Chondrocyte (in vitro differentiated cells): ENCODE measurements at regions not wholly inside any gene's neighbourhood (a gene's known extent, or its start where the extent isn't known, plus 50 kb on each side); places are given as distances from the start of the nearest gene placed in this dataset.

Experiments
- DNase-seq: peaks from one replicate; pipeline ENCODE4 v3.0.0; 2021; ENCODE audit warnings: mixed read lengths, low spot score
- H3K27ac Mint-ChIP-seq: one replicate; pipeline ENCODE4 v1.8.0; 2021; ENCODE audit warnings: mild to moderate bottlenecking, moderate library complexity, mixed read lengths; ENCODE audit not compliant: unreplicated experiment
- H3K27me3 Mint-ChIP-seq: 2 replicates; pipeline ENCODE4 v1.8.0; 2021; ENCODE audit warnings: low read depth, mixed read lengths
- H3K36me3 Mint-ChIP-seq: 2 replicates; pipeline ENCODE4 v1.8.0; 2021; ENCODE audit warnings: low read depth, mixed read lengths
- H3K4me1 Mint-ChIP-seq: 2 replicates; pipeline ENCODE4 v1.8.0; 2021; ENCODE audit warnings: low read depth, mild to moderate bottlenecking, mixed read lengths
- H3K4me3 Mint-ChIP-seq: one replicate; pipeline ENCODE4 v1.8.0; 2021; ENCODE audit warnings: mild to moderate bottlenecking, moderate library complexity, mixed read lengths; ENCODE audit not compliant: unreplicated experiment
- H3K9me3 Mint-ChIP-seq: 2 replicates; pipeline ENCODE4 v1.8.0; 2021; ENCODE audit warnings: low read depth, mixed read lengths
- CTCF ChIP-seq: fragments of 200-600 bp; sonication (generic); IDR thresholded peaks from 2 replicates; pipeline ENCODE4 v1.5.0; 2021; ENCODE audit warnings: antibody characterized with exemption, mild to moderate bottlenecking, moderate library complexity

DNA sequence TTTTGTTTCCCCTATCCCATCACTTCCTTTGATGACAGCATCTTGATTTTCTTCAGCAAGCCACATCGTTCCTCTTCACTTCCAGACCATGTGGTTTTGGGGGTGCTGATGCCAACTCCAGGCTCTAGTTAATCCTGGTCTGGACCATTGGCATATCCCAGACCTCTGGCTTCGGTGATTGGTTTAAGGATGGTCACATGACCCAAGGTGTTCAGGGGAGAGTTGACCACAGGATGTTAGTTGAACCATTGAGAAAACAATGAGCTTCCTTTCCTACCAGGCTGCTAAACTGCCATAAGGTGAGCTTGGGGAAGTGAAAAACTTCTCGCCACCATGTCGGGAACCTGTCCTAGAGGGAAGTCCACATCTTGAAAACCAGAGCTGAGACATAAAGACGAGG lies 60.9 kb upstream of the TLR3 start:
- no peaks in the 10 kb centered on the region for H3K36me3 Mint-ChIP-seq

DNA sequence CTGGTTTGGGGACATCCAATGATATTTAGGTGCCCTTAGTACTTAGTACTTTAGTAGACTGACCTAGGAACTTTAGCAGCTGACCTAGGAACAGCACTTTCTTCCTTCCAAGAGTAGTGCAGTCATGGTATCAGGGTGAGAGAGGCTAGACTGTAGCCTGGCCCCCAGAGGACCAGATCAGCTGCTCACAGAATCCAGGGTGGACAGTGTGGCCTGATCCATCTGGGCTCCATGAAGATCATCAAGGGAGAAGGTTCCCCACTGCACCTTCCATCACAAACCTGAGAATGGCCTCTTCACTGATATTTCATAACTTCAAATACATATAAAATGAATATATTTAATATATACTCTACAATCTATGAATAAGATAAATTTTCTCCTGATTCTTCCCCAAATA lies 59.0 kb upstream of the TLR3 start:
- Mint-ChIP-seq H3K36me3 (no peaks in the 10 kb centered on the region), H3K4me3 (no peak overlapping the region), H3K9me3 (no peaks in the 10 kb centered on the region), H3K27ac (no peak overlapping the region), H3K27me3 (no peaks in the 10 kb centered on the region), H3K4me1 (peaks cover 31% of the 10 kb centered on the region)
- no peak for DNase-seq
- no peak for TF ChIP-seq CTCF

More for the DNA sequence above, 60.9 kb upstream of the TLR3 start:
- Mint-ChIP-seq H3K4me3 (no peak overlapping the region), H3K27me3 (no peaks in the 10 kb centered on the region), H3K4me1 (peaks cover 26% of the 10 kb centered on the region), H3K27ac (no peak overlapping the region), H3K9me3 (no peaks in the 10 kb centered on the region)
- no peak for TF ChIP-seq CTCF
- DNase-seq: no peak

- TF ChIP-seq CTCF: no peak
- Mint-ChIP-seq H3K27ac (no peak overlapping the region), H3K4me3 (no peak overlapping the region), H3K9me3 (no peaks in the 10 kb centered on the region), H3K27me3 (no peaks in the 10 kb centered on the region), H3K4me1 (peaks cover 36% of the 10 kb centered on the region), H3K36me3 (no peaks in the 10 kb centered on the region)
- no peak for DNase-seq
Measured at GRCh38 chr4:186010821-186011220, 58.1 kb upstream of the TLR3 start.

GRCh38 chr4:186012071-186012470 lies 56.9 kb upstream of the TLR3 start:
- DNase-seq: no peak
- H3K4me1 Mint-ChIP-seq: peaks cover 34% of the 10 kb centered on the region
- H3K4me3 Mint-ChIP-seq: no peak overlapping the region
- H3K36me3 Mint-ChIP-seq: no peaks in the 10 kb centered on the region
- H3K27ac Mint-ChIP-seq: no peak overlapping the region
- H3K27me3 Mint-ChIP-seq: no peaks in the 10 kb centered on the region
- no peak for TF ChIP-seq CTCF
- no peaks in the 10 kb centered on the region for H3K9me3 Mint-ChIP-seq

DNA sequence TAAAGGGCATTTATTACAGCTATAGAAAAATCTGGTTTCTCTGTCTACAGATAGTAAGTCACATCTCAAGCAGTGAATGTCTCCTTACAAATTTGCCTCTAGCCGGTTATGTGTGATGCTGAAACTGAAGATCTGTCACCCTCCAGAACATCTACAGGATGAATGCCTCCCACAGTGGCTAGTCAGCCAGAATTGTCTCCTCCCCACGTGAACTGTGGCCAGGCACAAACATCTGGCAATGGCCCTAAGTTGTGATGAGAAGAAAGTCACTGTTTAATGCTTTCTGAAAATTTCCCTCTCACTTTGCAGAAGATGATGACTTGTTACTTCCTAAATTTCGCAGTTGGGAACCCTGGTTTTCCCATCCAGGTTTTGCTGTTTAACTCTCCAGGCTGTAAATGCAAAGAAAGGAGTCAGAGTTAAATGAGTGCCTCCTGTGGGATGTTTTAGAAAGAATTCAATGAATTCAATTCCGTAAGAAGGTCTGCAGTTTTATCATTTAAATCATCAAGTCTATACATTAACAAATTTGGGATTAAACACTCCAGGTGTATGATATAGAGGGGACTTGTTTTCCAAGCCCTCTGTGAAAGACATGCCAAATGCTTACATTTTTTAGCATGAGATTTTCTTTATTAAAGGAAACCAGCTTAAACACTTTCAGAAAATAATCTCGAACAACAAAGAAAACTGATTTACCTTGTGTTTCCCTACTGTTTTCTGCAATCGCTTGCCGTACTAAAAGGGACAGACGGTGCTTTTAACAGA lies 55.4 kb upstream of the TLR3 start:
- no peak for TF ChIP-seq CTCF
- DNase-seq: no peak
- H3K36me3 Mint-ChIP-seq: no peaks in the 10 kb centered on the region
- peaks cover 22% of the 10 kb centered on the region for H3K4me1 Mint-ChIP-seq
- no peak overlapping the region for H3K27ac Mint-ChIP-seq
- no peaks in the 10 kb centered on the region for H3K27me3 Mint-ChIP-seq
- H3K9me3 Mint-ChIP-seq: peaks cover 3% of the 10 kb centered on the region
- no peak overlapping the region for H3K4me3 Mint-ChIP-seq
